Spleen (tissue), 11 donors: ENCODE measurements at regions not wholly inside any gene's neighbourhood (a gene's known extent, or its start where the extent isn't known, plus 50 kb on each side); places are given as distances from the start of the nearest gene placed in this dataset.

Source experiments
- DNase-seq: peaks from one replicate; pipeline ENCODE4 v3.0.0-alpha.2; 2020
- H3K27ac ChIP-seq, 8 donors: fragments of 200-600 bp; sonication (generic) in 7 of 8; 1 replicate in 4 of 8; 2 replicates in 4 of 8; pipeline versions ENCODE4 v1.5.0 to v1.8.0; 2016 to 2021; ENCODE audit warnings: inconsistent platforms in 4 of 8, mild to moderate bottlenecking in 4 of 8, moderate library complexity in 1 of 8
- H3K27me3 ChIP-seq, 7 donors: fragments of 200-600 bp; sonication (generic) in 6 of 7; replicated peaks in 1 of 7; 1 replicate in 4 of 7; 2 replicates in 3 of 7; pipeline versions ENCODE4 v1.5.0 to v1.8.0; 2016 to 2021; ENCODE audit warnings: inconsistent platforms in 3 of 7, mild to moderate bottlenecking in 1 of 7
- H3K36me3 ChIP-seq, 6 donors: fragments of 200-600 bp; sonication (generic) in 5 of 6; 1 replicate in 4 of 6; 2 replicates in 2 of 6; pipeline versions ENCODE4 v1.5.0 to v1.8.0; 2016 to 2021; ENCODE audit warnings: inconsistent platforms in 2 of 6
- H3K4me1 ChIP-seq, 6 donors: fragments of 200-600 bp; sonication (generic) in 5 of 6; 1 replicate in 3 of 6; 2 replicates in 3 of 6; pipeline versions ENCODE4 v1.5.0 to v1.8.0; 2016 to 2021; ENCODE audit warnings: inconsistent platforms in 3 of 6
- H3K4me3 ChIP-seq, 8 donors: fragments of 200-600 bp; sonication (generic) in 7 of 8; 1 replicate in 4 of 8; 2 replicates in 4 of 8; pipeline versions ENCODE4 v1.5.0 to v1.8.0; 2016 to 2021; ENCODE audit warnings: inconsistent platforms in 4 of 8, mild to moderate bottlenecking in 4 of 8, moderate library complexity in 2 of 8
- H3K9me3 ChIP-seq, 8 donors: fragments of 200-600 bp; sonication (generic) in 7 of 8; 1 replicate in 4 of 8; 2 replicates in 4 of 8; pipeline versions ENCODE4 v1.5.0 to v1.8.0; 2016 to 2021; ENCODE audit warnings: inconsistent platforms in 4 of 8
- POLR2A ChIP-seq, 3 donors: fragments of 450-650 bp; IDR thresholded peaks; one replicate each; pipeline ENCODE4 v1.5.1; 2017; ENCODE audit warnings: antibody characterized with exemption in 3 of 3, mild to moderate bottlenecking in 1 of 3
- POLR2AphosphoS5 ChIP-seq, 3 donors: sonication (generic); formaldehyde crosslinking; IDR thresholded peaks; one replicate each; pipeline ENCODE4 v1.5.1; 2017; ENCODE audit warnings: antibody characterized with exemption in 3 of 3
- WGBS, 5 donors: extraction: QIAGEN DNeasy Blood & Tissue Kit in 3 of 5; methylation state at CpG; one replicate each; pipeline versions ENCODE4 v1.1.5 to v1.1.7; 2013 to 2018; 5-methylcytosine and 5-hydroxymethylcytosine counted together
- intact Hi-C: fragments of 100-400 bp; cut with DNase I; formaldehyde crosslinking; loops from one replicate; pipeline ENCODE4 v1.15.0; 2023; ENCODE audit warnings: low total_unique reads
- TF ChIP-seq, protein P1 (sequence below), 11 experiments: fragments of 200-600 bp in 7 of 11; fragments of 450-650 bp in 4 of 11; sonication (generic) in 4 of 11; IDR thresholded peaks in 8 of 11; conservative IDR thresholded peaks in 3 of 11; 1 replicate in 7 of 11; 2 replicates in 4 of 11; pipeline versions ENCODE4 v1.4.0 to v1.8.0; 2016 to 2021; ENCODE audit warnings: antibody characterized with exemption in 11 of 11, inconsistent platforms in 4 of 11, mild to moderate bottlenecking in 1 of 11
- donor health status: healthy with polysubstance abuse.
- donor health status: DM: no; HTN: no; CAD: no; lungs with moderate emphysema.
- donor health status: DM: no; HTN: no; CAD: no.
- donor health status: Bipolar disorder and iron deficiency.
- donor health status: healthy.
- donor health status: DM: no; HTN: no; CAD: no.
- donor health status: DM: yes; HTN: yes; CAD: no.

DNA sequence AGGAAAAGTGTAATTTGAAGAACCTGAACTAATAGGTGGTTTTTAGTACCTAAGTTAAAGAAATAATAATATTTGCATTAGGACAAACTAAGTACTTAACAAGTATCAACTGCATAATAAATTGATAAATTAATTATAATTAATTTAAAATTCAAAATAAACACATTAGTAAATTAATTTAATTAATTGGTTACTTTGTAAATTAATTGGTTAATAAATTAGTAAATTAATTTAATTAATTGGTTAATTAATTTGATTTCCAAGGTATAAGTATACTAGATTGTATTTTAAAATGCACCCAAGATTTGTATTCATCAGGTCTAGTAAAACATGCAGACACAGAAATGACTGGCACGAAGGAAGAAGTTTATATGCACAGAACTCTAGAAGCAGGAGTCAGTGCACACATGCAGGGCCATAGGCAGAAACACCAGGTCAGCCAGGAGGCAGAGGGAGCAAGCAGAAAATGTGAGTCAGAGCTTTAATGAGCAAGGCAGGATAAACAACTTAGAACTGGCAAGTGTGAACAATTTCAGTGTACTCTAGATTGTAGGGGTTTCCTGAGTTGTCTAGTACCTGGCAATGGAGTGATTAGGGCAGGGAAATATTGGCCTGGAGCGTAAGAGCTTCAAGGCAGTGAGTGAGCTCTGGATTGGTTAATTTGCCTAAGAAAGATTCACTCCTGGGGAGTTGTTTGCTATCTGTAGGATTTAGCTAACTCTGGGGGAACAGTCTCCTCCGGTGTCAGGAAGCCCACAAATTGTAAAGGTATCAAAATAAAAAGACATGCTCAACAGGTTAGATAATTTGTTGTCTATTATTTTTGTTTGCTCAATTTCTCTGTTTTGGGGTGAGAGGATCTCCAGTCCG is 665.7 kb downstream of the MRPL39 start:
- no peaks in the 10 kb centered on the region for H3K9me3 ChIP-seq
- DNase-seq = no peak
- intact Hi-C loops = no loop called here
- no peaks in the 10 kb centered on the region for H3K27me3 ChIP-seq
- no peak overlapping the region for H3K4me3 ChIP-seq
- H3K36me3 ChIP-seq = no peaks in the 10 kb centered on the region
- TF ChIP-seq POLR2A (IDR thresholded peaks at IDR 0.05) = no peak
- TF ChIP-seq POLR2AphosphoS5 (IDR thresholded peaks at IDR 0.05) = no peak
- TF ChIP-seq, protein P1, sequence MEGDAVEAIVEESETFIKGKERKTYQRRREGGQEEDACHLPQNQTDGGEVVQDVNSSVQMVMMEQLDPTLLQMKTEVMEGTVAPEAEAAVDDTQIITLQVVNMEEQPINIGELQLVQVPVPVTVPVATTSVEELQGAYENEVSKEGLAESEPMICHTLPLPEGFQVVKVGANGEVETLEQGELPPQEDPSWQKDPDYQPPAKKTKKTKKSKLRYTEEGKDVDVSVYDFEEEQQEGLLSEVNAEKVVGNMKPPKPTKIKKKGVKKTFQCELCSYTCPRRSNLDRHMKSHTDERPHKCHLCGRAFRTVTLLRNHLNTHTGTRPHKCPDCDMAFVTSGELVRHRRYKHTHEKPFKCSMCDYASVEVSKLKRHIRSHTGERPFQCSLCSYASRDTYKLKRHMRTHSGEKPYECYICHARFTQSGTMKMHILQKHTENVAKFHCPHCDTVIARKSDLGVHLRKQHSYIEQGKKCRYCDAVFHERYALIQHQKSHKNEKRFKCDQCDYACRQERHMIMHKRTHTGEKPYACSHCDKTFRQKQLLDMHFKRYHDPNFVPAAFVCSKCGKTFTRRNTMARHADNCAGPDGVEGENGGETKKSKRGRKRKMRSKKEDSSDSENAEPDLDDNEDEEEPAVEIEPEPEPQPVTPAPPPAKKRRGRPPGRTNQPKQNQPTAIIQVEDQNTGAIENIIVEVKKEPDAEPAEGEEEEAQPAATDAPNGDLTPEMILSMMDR (IDR thresholded peaks at IDR 0.05 in 8 of 11, conservative IDR thresholded peaks at IDR 0.05 in 3 of 11) = no peak
- 64 to 71% (median 65%) methylated on average over 4 of the region's 4 CpGs for WGBS, 5 donors
- no peak overlapping the region for H3K27ac ChIP-seq
- no peaks in the 10 kb centered on the region for H3K4me1 ChIP-seq

- intact Hi-C loops = no loop called here
- no peak for DNase-seq
- Histone ChIP-seq H3K27ac (no peak overlapping the region), H3K4me1 (no peaks in the 10 kb centered on the region), H3K27me3 (no peaks in the 10 kb centered on the region), H3K9me3 (no peaks in the 10 kb centered on the region), H3K4me3 (no peak overlapping the region), H3K36me3 (no peaks in the 10 kb centered on the region)
- WGBS, 5 donors = 88 to 100% (median 92%) methylated on average over 1 of the region's 1 CpG
- TF ChIP-seq, protein P1 (IDR thresholded peaks at IDR 0.05 in 8 of 11, conservative IDR thresholded peaks at IDR 0.05 in 3 of 11) = no peak
Observed at GRCh38 chr21:24939291-24939690, 668.0 kb downstream of the MRPL39 start.

DNA sequence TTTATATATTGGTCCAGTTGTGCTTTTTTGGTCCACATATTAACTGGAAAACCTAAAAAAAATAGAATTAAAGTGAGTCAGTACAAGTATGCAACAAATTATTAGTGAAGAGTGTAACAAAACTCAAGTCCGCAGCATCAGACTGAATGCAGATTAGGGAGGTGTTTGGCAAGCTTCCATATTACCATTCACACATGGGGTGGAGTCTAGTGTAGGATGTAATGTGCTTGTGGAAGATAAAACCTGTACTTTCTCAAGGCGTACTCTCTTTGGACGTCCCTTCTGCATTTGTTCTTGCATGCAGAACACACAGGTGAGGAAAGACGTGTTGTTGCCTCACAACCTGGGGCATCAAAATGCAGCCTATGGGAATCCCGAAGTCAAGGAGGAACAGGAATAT is 668.7 kb downstream of the MRPL39 start:
- 76 to 91% (median 84%) methylated on average over 5 of the region's 5 CpGs for WGBS, 5 donors
- Histone ChIP-seq H3K36me3 (no peaks in the 10 kb centered on the region), H3K27ac (no peak overlapping the region), H3K4me3 (no peak overlapping the region), H3K9me3 (no peaks in the 10 kb centered on the region), H3K4me1 (no peaks in the 10 kb centered on the region), H3K27me3 (no peaks in the 10 kb centered on the region)
- DNase-seq = no peak
- TF ChIP-seq POLR2A (IDR thresholded peaks at IDR 0.05) = no peak
- TF ChIP-seq, protein P1 (IDR thresholded peaks at IDR 0.05 in 8 of 11, conservative IDR thresholded peaks at IDR 0.05 in 3 of 11) = no peak
- no peak for TF ChIP-seq POLR2AphosphoS5 (IDR thresholded peaks at IDR 0.05)
- intact Hi-C loops = no loop called here

GRCh38 chr21:24935991-24936390 is 671.3 kb downstream of the MRPL39 start:
- no peak overlapping the region for H3K27ac ChIP-seq
- WGBS, 5 donors = 73 to 85% (median 78%) methylated on average over 2 of the region's 2 CpGs
- TF ChIP-seq POLR2AphosphoS5 (IDR thresholded peaks at IDR 0.05) = no peak
- TF ChIP-seq, protein P1 (IDR thresholded peaks at IDR 0.05 in 8 of 11, conservative IDR thresholded peaks at IDR 0.05 in 3 of 11) = no peak
- no peak for TF ChIP-seq POLR2A (IDR thresholded peaks at IDR 0.05)
- no peaks in the 10 kb centered on the region for H3K36me3 ChIP-seq
- DNase-seq = no peak
- intact Hi-C loops = no loop called here
- H3K4me1 ChIP-seq = no peaks in the 10 kb centered on the region
- no peaks in the 10 kb centered on the region for H3K27me3 ChIP-seq
- H3K4me3 ChIP-seq = no peak overlapping the region
- H3K9me3 ChIP-seq = no peaks in the 10 kb centered on the region
